Stimulated activated CD4-positive, alpha-beta T cell treated with anti-CD3 and anti-CD28 coated beads, Interleukin-12 subunit alpha, Interleukin-12 subunit beta, amount 100 ng/mL, for 4 hours (primary cell): ENCODE measurements at regions not wholly inside any gene's neighbourhood (a gene's known extent, or its start where the extent isn't known, plus 50 kb on each side); places are given as distances from the start of the nearest gene placed in this dataset.

Experiments
- DNase-seq: peaks from one replicate; pipeline ENCODE4 v3.0.0-alpha.2; 2020

- no peak for DNase-seq
Measured at GRCh38 chr20:7657569-7657968, 282.7 kb downstream of the HAO1 start.

- DNase-seq, result no peak
Measured at GRCh38 chr20:7660165-7660564, 280.1 kb downstream of the HAO1 start.

- no peak for DNase-seq
Measured at GRCh38 chr20:7665376-7665775, 274.9 kb downstream of the HAO1 start.

- DNase-seq, result no peak
Measured at GRCh38 chr20:7667194-7667593, 273.1 kb downstream of the HAO1 start.

GRCh38 chr20:7672571-7672970, 267.7 kb downstream of the HAO1 start:
- no peak for DNase-seq

- DNase-seq, result no peak
Measured at GRCh38 chr20:7673841-7674240, 266.4 kb downstream of the HAO1 start.

- DNase-seq, result no peak
Measured at GRCh38 chr20:7682916-7683315, 257.3 kb downstream of the HAO1 start.

GRCh38 chr20:7687065-7687464, 253.2 kb downstream of the HAO1 start:
- no peak for DNase-seq

- no peak for DNase-seq
Measured at GRCh38 chr20:7689151-7689550, 251.1 kb downstream of the HAO1 start.

GRCh38 chr20:7691647-7692269, 248.5 kb downstream of the HAO1 start:
- DNase-seq, result no peak

GRCh38 chr20:7692478-7692877, 247.8 kb downstream of the HAO1 start:
- DNase-seq, result no peak

- no peak for DNase-seq
Measured at GRCh38 chr20:7693761-7694160, 246.5 kb downstream of the HAO1 start.

- DNase-seq, result no peak
Measured at GRCh38 chr20:7695051-7695495, 245.2 kb downstream of the HAO1 start.

GRCh38 chr20:7695635-7696034, 244.6 kb downstream of the HAO1 start:
- no peak for DNase-seq

GRCh38 chr20:7696311-7696710, 243.9 kb downstream of the HAO1 start:
- no peak for DNase-seq

GRCh38 chr20:7702141-7702540, 238.1 kb downstream of the HAO1 start:
- DNase-seq, result no peak

- DNase-seq, result no peak
Measured at GRCh38 chr20:7703551-7703961, 236.7 kb downstream of the HAO1 start.

GRCh38 chr20:7703996-7704395, 236.3 kb downstream of the HAO1 start:
- DNase-seq, result no peak

GRCh38 chr20:7708112-7708511, 232.1 kb downstream of the HAO1 start:
- DNase-seq, result no peak

- DNase-seq, result no peak
Measured at GRCh38 chr20:7708782-7709181, 231.5 kb downstream of the HAO1 start.

GRCh38 chr20:7710440-7710839, 229.8 kb downstream of the HAO1 start:
- no peak for DNase-seq

- DNase-seq, result no peak
Measured at GRCh38 chr20:7712661-7713060, 227.6 kb downstream of the HAO1 start.

GRCh38 chr20:7714549-7714948, 225.7 kb downstream of the HAO1 start:
- no peak for DNase-seq

- no peak for DNase-seq
Measured at GRCh38 chr20:7716286-7716972, 223.8 kb downstream of the HAO1 start.

- DNase-seq, result no peak
Measured at GRCh38 chr20:7722564-7722963, 217.7 kb downstream of the HAO1 start.
